ENCODE measurements at regions not wholly inside any gene's neighbourhood (a gene's known extent, or its start where the extent isn't known, plus 50 kb on each side); places are given as distances from the start of the nearest gene placed in this dataset.

GRCh38 chr4:26267087-26267486 is 53.7 kb upstream of the RBPJ start:
- DNase-seq = no peak
- no peak for TF ChIP-seq POLR2A (IDR thresholded peaks at IDR 0.05; ENCODE audit: low read length)
- no peak for TF ChIP-seq GATA1 (IDR thresholded peaks at IDR 0.05; ENCODE audit: low read depth, low read length)

GRCh38 chr4:26268246-26268645 is 52.6 kb upstream of the RBPJ start:
- TF ChIP-seq GATA1 (IDR thresholded peaks at IDR 0.05; ENCODE audit: low read depth, low read length) (no peak), POLR2A (IDR thresholded peaks at IDR 0.05; ENCODE audit: low read length) (no peak)

GRCh38 chr4:26269038-26269437 is 51.8 kb upstream of the RBPJ start:
- DNase-seq = no peak
- TF ChIP-seq GATA1 (IDR thresholded peaks at IDR 0.05; ENCODE audit: low read depth, low read length) = no peak
- no peak for TF ChIP-seq POLR2A (IDR thresholded peaks at IDR 0.05; ENCODE audit: low read length)

More at GRCh38 chr4:26268246-26268645, 52.6 kb upstream of the RBPJ start:
- no peak for DNase-seq

All from erythroblast (primary cell).